HG02623 (cell line): ENCODE measurements at regions not wholly inside any gene's neighbourhood (a gene's known extent, or its start where the extent isn't known, plus 50 kb on each side); places are given as distances from the start of the nearest gene placed in this dataset.
"Not testable (repeated sequence)": the region's sequence is repeated elsewhere in the genome, so short reads cannot be mapped to it uniquely, and the experiment has no call there.

ENCODE experiments used
- ATAC-seq: cut with Tn5 transposase; IDR thresholded peaks from one replicate; pipeline ENCODE4 v1.9.1; 2021; ENCODE audit warnings: moderate library complexity; ENCODE audit not compliant: unreplicated experiment

DNA sequence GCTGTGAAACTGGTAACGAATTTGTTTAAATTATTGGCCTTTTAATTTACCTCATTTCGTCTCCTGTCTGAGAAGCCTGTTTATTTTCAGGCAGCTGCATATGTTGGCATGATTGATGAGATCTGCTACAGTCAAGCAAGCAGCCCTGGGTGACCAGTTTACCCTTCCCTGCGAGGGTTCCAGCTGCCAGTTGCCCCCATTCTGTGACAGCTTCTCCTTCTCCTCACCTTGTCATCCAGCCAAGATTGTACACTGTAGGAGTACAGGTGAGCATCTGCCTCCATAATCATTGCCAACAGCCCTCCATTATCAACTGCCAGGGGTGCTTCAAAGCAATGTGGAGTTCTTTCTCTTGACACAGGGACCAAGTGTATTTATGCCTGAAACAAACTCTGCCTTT, 1979.9 kb upstream of the PRR20A start:
- no peak for ATAC-seq

DNA sequence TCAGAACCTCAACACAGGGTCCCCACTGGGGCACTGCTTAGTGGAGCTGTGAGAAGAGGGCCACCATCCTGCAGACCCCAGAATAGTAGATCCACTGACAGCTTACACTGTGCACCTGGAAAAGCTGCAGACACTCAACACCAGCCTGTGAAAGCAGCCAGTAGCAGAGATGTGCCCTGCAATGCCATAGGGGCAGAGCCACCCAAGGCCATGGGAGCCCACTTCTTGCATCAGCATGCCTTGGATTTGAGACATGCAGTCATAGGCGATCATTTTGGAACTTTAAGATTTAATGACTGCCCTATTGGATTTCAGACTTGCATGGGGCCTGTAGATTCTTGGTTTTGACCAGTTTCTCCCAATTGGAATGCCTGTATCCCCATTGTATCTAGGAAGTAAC, 1962.1 kb upstream of the PRR20A start:
- not testable (repeated sequence) for ATAC-seq

DNA sequence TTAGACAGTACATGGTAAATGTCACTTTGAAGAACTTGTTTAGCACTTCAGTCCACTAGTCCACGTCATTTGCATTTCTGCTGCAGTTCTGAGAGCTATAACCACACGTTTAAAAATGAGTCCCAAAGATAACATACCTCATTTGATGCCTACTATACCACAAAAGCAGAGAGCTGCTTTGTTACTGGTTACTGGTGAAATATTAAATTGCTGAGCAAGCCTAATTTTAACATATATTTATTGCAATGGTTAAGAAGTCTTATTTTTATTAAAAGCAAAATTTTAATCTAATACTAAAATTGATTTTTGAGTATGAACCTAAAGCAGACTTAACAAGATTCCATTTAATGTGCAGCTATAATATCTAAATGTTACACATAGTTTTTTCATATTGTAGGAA, 1949.7 kb upstream of the PRR20A start:
- no peak for ATAC-seq

DNA sequence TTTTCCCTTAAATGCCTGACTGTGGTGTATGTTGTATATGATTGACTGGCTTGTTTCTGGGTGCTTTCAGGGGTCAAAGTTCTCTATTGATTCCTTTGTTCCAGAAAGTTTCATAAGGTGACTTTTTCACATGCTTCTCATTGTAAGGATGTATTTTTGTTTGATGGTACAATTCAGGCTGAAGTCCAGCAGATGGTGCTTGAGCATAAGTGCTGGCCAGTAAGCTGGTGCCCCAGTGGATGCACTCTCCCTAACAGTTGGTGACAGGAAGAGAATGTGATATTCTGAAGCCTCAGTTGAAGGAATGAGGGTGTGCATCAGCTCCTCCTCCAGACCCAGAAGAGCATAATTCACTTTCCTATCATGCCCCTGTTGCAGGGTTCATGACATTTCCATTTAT, 1941.6 kb upstream of the PRR20A start:
- ATAC-seq: no peak

DNA sequence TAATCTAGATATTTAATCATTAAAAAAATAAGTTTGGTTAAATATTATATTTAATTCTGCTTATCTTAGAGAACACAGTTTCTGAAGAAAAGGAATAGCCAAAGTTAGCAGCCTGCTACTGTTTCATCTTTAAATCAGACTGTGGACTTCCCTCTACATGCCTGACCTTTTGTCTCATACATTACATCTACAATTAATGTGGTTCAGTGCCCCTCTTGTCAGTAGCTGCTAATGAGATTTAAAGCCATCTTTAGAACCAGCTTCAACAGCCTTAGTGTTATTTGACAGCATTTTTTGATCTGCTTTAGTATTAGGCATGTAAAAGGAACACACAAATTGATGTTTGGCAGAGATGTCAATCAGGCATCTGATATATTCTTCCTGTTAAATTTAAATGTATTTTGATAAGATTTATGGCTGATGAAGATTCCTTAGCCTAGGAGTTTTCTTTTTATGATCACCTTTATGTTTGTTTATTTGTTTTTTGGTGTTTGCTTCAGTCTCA, 1925.8 kb upstream of the PRR20A start:
- ATAC-seq: no peak

DNA sequence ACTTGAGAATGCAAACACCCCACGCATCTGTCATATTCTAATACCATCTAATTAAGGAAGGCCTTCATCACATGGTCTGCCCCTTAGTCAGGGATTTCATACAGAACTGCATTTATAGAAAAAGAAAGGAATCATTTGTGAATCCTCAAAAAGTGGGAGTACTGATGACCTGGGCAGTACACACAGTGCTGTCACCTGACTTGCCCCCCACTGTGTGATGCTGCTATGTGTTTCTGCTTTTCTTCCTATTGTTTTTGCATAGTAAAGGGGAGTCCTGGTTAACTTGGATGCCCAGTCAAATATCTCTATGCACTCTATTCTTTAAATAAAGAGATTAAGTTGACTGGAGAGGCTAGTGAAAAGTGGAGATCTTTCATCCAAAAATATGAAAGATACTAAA, 1921.2 kb upstream of the PRR20A start:
- ATAC-seq: no peak

DNA sequence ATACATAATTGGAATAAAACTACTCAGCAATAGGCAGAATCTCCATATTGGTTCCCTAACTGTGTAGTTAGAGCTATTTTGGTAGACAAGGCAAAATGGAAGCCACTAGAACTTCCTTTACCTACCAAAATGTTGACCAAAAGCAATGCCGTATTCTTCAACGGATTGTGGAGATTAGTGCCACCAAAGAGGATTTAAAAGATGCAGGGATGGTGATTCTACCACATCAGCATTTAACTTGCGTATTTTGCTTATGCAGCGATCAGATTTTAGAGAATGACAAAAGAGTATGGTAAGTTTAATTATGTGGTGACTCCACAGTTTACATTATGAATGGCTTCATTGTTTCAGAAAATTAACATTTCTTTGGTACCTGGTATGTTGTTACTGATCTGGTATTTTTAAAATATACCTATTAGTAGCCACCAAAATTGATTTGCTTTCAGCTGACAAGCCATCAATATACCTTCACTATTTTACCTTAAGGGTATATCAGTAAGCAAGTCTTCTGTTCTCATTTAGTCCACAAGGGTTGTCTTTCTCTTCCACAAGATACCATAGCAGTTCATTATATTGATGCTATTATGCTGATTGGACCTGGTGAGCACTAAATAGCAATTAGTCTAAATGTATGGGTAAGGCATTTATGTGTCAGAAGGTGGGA, 1910.7 kb upstream of the PRR20A start:
- ATAC-seq: no peak

DNA sequence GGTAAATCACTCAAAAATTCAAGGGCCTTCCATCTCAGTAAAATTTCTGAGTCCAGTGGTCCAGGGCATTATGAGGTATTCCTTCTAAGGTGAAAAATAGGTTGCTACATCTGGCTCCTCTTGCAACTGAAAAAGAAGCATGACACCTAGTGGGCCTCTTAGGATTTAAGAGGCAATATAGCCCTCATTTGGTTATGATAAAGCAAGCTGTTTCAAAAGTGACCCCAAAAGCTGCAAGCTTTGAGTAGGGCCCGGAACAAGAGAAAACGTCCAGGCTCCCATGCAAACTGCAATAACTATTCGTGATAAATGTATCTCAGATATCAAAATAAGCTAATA, 1910.2 kb upstream of the PRR20A start:
- ATAC-seq: no peak

DNA sequence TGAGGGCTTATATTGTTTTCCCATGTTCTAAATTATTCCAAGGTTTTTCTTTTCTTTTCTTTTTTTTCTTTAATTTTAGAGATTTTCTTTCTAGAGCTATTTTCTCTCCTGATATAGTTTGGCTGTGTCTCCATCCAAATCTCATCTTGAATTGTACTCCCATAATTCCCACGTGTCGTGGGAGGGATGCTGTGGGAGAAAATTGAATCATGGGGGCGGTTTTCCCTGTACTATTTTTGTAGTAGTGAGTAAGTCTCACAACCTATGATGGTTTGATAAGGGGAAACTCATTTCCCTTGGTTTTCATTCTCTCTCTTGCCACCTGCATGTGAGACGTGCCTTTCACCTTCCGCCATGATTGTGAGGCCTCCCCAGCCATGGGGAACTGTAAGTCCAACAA, 1906.4 kb upstream of the PRR20A start:
- ATAC-seq: no peak

DNA sequence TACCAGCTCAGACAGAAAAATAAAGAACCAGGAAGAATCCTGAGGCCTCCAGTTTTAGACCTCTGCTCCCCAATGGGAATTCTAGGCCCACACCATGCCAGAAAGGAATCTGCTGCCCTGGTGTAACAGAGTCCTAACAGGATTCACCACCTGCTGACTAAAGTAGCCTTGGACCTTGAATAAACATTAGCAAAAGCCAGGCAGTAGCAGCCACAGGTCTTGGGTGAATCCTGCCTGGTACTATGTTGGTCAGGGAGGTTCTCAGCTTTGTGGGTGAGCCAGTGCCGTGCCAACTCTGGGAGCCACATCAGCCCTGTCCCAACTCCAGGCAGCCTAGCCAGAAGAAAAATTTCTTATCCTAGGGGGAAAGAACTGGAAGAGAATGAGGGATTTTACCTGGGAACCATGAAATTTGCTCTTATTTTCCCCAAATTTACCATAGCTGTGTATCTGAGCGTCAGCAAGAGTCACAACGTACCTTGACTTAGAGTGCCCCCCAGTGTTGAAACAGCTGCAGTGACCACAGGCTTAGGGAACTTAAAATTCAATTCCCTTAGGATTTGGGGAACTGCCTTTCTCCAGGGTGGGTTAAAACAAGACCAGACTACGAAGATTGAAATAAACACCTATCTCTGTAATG, 1895.6 kb upstream of the PRR20A start:
- ATAC-seq: no peak

DNA sequence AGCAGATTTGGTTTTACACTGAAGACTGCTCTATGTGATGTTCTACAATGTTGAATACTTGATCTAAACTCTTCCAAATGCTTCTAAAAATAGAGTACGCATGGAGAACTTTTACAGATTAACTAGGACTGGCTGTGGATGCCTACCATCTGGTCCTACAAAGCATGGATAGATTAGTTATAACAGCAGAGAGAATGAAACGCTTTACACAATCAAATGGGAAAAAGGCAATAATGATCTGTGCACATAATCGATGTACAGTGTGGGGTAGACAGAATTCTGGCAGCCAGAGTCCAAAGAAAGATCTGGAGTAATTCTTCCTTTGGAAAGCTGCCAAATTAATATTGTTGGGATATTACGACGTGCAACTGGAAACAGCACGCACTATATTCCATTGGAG, 1885.5 kb upstream of the PRR20A start:
- no peak for ATAC-seq

DNA sequence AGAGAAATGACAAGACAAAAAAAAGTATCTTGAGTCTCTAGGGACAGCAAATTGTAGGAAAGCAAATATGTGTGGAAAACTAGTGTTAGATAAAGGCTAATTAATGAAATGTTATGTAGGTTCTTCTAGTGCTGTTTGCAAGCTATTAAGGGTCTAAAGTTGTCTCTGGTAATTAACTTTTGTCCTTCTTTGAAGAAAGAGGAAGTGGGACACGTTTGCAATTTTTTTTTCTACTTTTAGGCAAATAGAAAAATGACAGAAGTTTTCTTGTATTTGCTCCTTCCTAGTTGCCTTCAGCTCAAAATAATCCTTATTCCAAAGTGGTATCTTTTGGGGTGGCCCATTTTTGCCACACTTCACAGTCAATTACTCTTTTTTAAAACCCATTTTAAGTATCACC, 1877.7 kb upstream of the PRR20A start:
- no peak for ATAC-seq

DNA sequence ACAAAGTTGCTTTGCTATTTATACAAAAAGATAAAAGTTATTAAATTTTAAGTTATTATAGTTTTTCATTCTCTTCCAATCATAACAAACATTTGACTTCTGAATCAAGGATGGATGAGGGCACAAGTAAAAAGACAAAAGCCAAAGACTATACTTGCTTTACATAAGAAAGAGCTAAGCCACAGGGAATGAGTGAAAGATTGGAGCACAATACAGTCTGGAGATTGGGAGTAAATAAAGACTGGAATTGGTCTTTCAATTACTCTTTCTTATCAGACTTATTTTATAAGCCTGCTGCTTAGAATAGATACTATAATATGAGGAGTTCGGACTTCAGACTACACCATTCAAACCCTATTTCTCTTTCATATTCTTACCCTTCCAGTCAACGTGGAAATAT, 1874.1 kb upstream of the PRR20A start:
- no peak for ATAC-seq

DNA sequence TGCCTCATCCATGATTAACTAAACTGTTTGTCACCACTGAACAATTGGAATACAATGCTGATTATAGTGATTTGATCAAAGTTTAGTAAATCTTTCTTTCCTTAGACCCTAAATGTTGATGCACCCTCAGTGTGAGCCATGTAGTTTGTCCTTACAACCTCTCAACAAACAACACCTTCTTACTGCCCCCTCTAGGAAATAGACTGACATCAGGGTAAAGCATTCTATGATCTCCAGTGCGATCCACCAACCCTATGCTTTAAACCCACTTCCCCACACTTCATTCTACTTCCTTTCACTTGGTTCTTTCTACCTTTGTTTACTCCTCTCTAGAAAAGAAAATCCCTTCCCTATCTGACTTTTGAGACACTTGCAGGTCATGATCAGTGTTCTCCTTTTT, 1842.5 kb upstream of the PRR20A start:
- ATAC-seq: no peak

DNA sequence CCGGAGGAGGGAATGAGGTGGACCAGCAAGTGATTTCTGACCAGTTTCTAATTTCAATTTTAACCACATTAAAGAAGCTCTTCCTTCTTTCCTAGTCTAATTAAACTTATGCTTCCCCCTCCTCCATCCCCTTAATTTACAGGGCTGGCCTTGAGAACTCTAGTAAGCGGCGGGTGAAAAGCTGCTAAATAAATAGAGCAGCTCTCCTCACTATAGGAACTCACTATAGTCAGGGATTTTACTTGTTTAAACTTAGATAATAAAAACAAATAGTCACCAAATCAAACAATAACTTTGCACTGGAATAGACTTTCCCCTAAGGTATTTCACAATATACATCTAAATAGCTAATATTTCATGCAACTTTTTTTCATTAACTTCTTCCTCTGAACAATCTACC, 1838.2 kb upstream of the PRR20A start:
- ATAC-seq: no peak

DNA sequence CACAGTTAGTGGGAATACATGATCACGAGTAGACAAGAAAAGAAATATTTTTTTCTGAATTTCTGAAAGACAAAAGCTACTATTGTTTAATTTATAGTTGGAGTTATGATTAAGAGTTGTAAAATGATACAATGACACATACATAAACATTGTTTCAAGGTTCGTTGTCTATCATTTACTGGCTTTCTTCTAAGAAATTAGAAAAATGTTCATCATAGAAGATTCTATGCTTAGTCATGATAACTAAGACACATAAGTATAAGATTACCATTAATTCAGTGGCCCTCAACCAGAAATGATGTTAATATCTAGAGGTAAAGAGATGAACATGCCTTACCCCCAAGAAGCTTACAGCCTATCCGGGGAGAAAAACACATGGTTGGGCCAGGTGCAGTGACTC, 1832.8 kb upstream of the PRR20A start:
- ATAC-seq: no peak

DNA sequence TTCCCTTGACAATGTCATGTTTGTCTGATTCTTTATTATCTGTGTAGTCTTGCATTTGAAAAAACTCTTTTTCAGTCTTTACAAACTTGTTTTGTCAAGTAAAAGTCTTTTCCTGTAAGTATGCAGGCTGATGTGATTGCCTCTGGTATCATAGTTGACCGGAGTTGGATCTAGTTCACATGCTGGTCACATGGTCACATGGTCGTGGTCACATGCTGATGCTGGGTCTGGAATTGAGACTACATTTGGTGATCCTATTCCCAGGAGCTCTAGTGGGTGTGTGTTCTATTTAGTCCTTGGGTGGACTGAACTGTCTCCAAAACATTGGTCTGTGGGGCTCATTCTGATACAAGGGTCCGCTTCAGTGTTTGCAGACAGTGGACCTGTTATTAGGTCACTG, 1798.8 kb upstream of the PRR20A start:
- no peak for ATAC-seq

DNA sequence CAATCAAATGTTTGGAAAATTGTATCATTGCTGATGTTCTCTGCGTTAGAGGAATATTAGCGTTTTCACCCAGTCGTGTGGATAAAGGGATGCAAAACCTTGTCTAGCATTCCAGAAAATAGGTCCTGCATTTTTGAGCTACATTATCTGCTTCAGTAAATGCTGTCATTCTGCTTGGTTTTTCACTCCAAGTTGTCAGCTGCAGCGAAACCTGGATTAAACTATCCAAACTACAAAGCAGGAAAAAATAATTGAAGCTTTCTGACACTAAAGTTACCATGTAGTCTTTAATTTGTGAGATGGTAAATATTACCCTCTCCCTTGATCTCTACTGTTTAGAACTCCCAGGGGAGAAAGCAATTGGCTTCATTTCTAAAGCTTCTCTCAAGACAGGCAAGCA, 1795.5 kb upstream of the PRR20A start:
- no peak for ATAC-seq

DNA sequence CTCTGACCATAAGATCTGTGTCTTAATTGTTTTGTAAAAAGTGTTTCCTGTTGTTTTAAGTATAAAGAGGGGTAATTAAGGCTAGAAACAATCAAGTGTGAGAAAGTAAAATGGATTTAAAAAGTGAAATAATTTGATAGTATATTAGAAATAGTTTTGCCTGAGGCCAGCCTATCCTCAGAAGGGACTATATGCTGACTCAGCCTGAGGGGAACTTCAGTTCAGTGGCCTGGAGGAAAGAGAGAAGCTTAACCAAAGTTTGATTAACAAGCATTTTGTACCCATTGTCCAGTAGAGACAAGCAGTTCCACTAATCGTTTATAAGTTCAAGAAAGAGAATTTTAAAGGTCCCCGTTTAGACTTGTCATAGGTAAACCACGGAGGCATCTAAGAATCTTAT, 1793.2 kb upstream of the PRR20A start:
- ATAC-seq: no peak

DNA sequence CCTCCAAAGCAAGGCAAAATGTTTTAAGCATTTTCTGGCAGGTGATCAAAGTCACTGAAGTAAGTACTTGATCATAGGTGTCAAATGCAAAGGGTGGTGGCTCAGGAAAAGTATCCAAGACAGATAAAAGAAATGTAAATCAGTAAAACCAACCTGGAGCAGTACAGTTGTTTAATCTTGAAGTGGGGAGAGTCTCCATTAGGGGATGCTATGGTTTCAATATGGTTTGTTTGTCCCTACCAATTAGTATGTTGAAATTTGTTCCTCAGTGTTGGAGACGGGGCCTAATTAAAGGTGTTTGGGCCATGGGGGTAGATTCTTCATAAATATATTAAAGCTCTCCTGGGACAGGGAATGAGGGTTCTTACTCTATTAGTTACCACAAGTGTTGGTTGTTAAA, 1781.7 kb upstream of the PRR20A start:
- ATAC-seq: no peak

DNA sequence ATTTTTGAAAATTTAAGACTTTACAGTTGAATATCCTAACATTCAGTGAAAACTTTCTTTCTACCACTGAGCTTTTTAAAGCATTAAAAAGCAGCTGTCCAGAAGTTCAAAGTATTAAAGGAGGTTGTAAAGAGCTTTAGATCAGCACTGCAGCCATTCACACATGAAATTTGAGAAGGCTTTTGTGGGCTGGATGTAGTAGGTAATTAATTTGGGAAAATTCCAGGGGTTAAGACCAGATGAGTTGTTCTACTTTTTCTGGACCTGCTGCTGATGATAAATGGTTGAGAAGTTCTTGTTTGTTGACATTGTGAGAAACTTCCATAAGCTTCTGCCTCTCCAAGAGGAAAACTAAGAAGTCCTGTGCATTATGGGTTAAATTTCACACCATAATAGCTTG, 1779.6 kb upstream of the PRR20A start:
- ATAC-seq: no peak

DNA sequence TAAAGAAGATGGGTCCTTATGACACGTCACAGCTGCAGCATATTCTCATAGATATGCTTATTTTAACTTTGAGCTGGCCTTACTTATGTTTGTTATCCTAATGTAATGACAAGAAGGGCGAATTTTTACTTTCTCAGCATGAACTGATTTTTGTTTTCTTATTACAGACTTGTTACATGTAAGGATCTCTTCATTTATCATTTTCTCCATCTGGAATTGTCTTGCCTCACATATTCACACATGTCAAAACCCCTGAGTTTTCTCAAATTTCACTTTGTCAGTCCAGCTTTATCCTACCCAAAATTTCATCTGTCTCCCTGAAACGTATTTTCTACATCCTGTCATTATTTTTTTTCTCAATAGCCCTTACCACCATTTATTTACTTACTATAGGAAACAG, 1774.0 kb upstream of the PRR20A start:
- no peak for ATAC-seq

DNA sequence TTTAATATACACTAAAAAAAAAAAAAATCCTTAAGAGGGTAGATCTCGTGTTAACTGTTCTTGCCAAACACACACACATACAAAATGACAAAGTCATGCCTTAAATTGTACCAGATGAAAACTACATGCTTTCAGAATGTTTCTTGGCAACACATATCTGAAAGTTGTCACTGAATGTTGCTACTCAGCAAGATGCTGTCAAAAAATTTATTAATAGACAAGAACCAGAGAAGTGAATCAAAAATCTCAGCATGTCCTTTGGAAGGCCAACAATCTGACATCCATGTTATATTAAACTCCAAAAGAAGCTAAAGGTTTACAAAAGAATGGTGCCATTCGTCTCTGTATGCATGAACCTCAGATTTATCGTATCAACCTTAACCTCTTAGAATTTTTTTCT, 1746.2 kb upstream of the PRR20A start:
- ATAC-seq: no peak
